GM12892 (cell line): ENCODE measurements at regions not wholly inside any gene's neighbourhood (a gene's known extent, or its start where the extent isn't known, plus 50 kb on each side); places are given as distances from the start of the nearest gene placed in this dataset.

Source experiments
- POLR2A ChIP-seq: IDR thresholded peaks from 2 replicates; pipeline ENCODE4 v1.6.1; 2011; ENCODE audit warnings: low read depth, low read length, control low read depth
- POLR2AphosphoS5 ChIP-seq: IDR thresholded peaks from 2 replicates; pipeline ENCODE4 v1.6.1; 2011; ENCODE audit warnings: low read depth, low read length, control low read depth

GRCh38 chr9:90189306-90189705 is 453.3 kb downstream of the DIRAS2 start:
- TF ChIP-seq POLR2A: no peak
- TF ChIP-seq POLR2AphosphoS5: no peak
